GM23248 (cell line): ENCODE measurements at regions not wholly inside any gene's neighbourhood (a gene's known extent, or its start where the extent isn't known, plus 50 kb on each side); places are given as distances from the start of the nearest gene placed in this dataset.

Experiments
- DNase-seq: peaks from one replicate; pipeline ENCODE4 v3.0.0-alpha.2; 2015
- H2AFZ ChIP-seq: fragments of 200-600 bp; sonication (generic); 2 replicates; pipeline ENCODE4 v1.6.1; 2016; ENCODE audit warnings: antibody characterized with exemption
- H3F3A ChIP-seq: fragments of 200-600 bp; sonication (generic); 2 replicates; pipeline ENCODE4 v1.6.1; 2016; ENCODE audit warnings: mild to moderate bottlenecking, antibody characterized with exemption, mixed run types; ENCODE audit not compliant: insufficient read depth
- H3K27ac ChIP-seq: fragments of 200-600 bp; sonication (generic); 2 replicates; pipeline ENCODE4 v1.5.1; 2016; ENCODE audit warnings: mild to moderate bottlenecking
- H3K27me3 ChIP-seq: fragments of 200-600 bp; sonication (generic); replicated peaks from 2 replicates; pipeline ENCODE4 v1.6.1; 2016; ENCODE audit warnings: mild to moderate bottlenecking; ENCODE audit not compliant: insufficient read depth
- H3K36me3 ChIP-seq: fragments of 200-600 bp; sonication (generic); 2 replicates; pipeline ENCODE4 v1.6.1; 2016; ENCODE audit warnings: low read depth, mild to moderate bottlenecking
- H3K4me1 ChIP-seq: fragments of 200-600 bp; sonication (generic); 2 replicates; pipeline ENCODE4 v1.6.1; 2016; ENCODE audit warnings: mild to moderate bottlenecking; ENCODE audit not compliant: insufficient read depth
- H3K4me2 ChIP-seq: fragments of 200-600 bp; sonication (generic); one replicate; pipeline ENCODE4 v1.6.1; 2016; ENCODE audit warnings: mild to moderate bottlenecking; ENCODE audit not compliant: unreplicated experiment
- H3K4me3 ChIP-seq: fragments of 200-600 bp; sonication (generic); 2 replicates; pipeline ENCODE4 v1.5.1; 2016; ENCODE audit warnings: mild to moderate bottlenecking
- H3K79me2 ChIP-seq: fragments of 200-600 bp; sonication (generic); 2 replicates; pipeline ENCODE4 v1.6.1; 2016; ENCODE audit warnings: mild to moderate bottlenecking; ENCODE audit not compliant: insufficient read depth
- H3K9ac ChIP-seq: fragments of 200-600 bp; sonication (generic); 2 replicates; pipeline ENCODE4 v1.6.1; 2016; ENCODE audit warnings: mild to moderate bottlenecking
- H3K9me2 ChIP-seq: fragments of 200-600 bp; sonication (generic); 2 replicates; pipeline ENCODE4 v1.6.1; 2016; ENCODE audit warnings: mixed run types, mild to moderate bottlenecking, moderate library complexity; ENCODE audit not compliant: insufficient read depth
- H3K9me3 ChIP-seq: fragments of 200-600 bp; sonication (generic); one replicate; pipeline ENCODE4 v1.6.1; 2017; ENCODE audit warnings: low read depth
- H4K20me1 ChIP-seq: fragments of 200-600 bp; sonication (generic); 2 replicates; pipeline ENCODE4 v1.6.0; 2016; ENCODE audit not compliant: insufficient read depth
- EZH2 ChIP-seq: fragments of 200-600 bp; sonication (generic); IDR thresholded peaks from 2 replicates; pipeline ENCODE4 v1.6.1; 2018; ENCODE audit warnings: antibody characterized with exemption, mild to moderate bottlenecking; ENCODE audit not compliant: insufficient read depth, poor library complexity, severe bottlenecking
- EZH2phosphoT487 ChIP-seq: fragments of 200-600 bp; sonication (generic); IDR thresholded peaks from 2 replicates; pipeline ENCODE4 v1.6.1; 2018; ENCODE audit warnings: antibody characterized with exemption, moderate library complexity, mild to moderate bottlenecking, low read depth; ENCODE audit not compliant: insufficient read depth
- WGBS, 2 experiments: methylation state at CpG; one replicate each; pipeline ENCODE4 v1.1.6; 2015 to 2017; ENCODE audit warnings: low lambda C conversion rate in 2 of 2, low coverage in 1 of 2; ENCODE audit errors: missing lambda C conversion rate in 2 of 2; 5-methylcytosine and 5-hydroxymethylcytosine counted together
- in situ Hi-C: fragments of 300-500 bp; cut with MboI; formaldehyde crosslinking; loops from 2 replicates; pipeline ENCODE4 v1.15.0; 2020

DNA sequence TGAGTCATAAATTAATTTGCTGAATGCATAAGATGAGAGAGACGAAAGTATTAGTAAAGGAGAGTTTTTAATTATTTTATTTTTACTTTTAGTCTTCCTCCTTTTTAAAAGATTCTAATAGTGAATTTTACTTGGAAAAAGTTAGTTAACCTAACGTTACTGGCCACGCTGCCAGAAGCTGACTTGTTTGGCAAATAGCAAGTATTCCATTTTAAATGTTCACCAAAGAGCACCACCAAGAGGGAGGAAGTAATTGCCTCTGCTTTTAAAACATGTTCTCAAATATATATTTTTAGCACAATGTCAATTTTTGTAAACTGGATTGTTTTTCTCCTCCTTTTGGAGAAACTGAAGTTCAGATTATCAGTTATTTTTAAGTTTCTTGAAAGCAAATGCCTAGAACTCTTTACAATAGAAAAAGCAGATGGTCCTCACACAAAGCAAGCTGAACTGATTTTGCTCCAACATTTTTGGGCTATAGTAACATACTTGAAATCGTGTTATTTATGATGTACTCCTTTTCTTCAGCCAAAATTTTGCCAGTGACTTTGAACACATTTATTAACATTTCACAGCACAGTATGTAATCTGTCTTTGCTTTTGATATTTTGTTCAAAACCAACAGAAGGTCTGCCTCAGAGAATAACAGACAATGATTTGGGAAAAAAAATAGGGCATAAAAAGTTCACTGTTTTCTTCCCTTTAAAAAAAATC lies 1311.0 kb upstream of the FAM98A start:
- TF ChIP-seq EZH2phosphoT487 (no peak), EZH2 (no peak)
- Histone ChIP-seq H3K4me1 (no peaks in the 10 kb centered on the region), H3K4me2 (no peak overlapping the region), H3K27me3 (no peaks in the 10 kb centered on the region), H3K27ac (no peak overlapping the region), H3F3A (no peaks in the 10 kb centered on the region), H3K9me2 (no peaks in the 10 kb centered on the region), H3K79me2 (no peaks in the 10 kb centered on the region), H3K9ac (no peak overlapping the region), H3K9me3 (no peaks in the 10 kb centered on the region), H2AFZ (no peak overlapping the region), H3K4me3 (no peak overlapping the region), H3K36me3 (no peaks in the 10 kb centered on the region), H4K20me1 (no peaks in the 10 kb centered on the region)
- in situ Hi-C loops = no loop called here
- WGBS, 2 experiments = 0% methylated on average over 4 of the region's 4 CpGs
- DNase-seq = no peak

GRCh38 chr2:34907812-34908211 lies 1308.7 kb upstream of the FAM98A start:
- in situ Hi-C loops = no loop called here
- no peaks in the 10 kb centered on the region for H3K27me3 ChIP-seq
- WGBS, 2 experiments = 33 to 51% methylated on average over 3 of the region's 3 CpGs

DNA sequence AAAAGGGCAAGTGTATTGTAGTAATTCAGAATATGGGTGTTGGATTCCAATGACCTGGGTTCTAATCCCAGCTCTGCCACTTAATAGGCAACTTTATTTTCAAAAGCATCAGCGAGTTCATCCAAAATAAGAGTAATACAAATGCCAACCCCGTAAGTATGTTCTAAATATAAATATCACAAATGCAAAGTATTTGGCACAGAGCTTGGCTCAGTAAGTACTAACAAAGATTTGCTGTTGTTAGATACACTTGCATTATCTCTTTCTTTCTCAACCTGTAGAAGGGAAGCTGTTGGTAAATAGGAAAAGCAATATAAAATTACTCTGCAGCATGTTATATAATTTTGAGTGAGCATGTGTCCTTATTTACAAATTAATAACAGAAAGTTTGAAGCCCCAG lies 1302.6 kb upstream of the FAM98A start:
- no peak for DNase-seq
- WGBS, 2 experiments = 14 to 39% methylated on average over 2 of the region's 2 CpGs

More at GRCh38 chr2:34907812-34908211, 1308.7 kb upstream of the FAM98A start:
- no peak for DNase-seq
- Histone ChIP-seq H3K4me2 (no peak overlapping the region), H3F3A (no peaks in the 10 kb centered on the region), H3K4me1 (no peaks in the 10 kb centered on the region), H3K9me2 (no peaks in the 10 kb centered on the region), H3K9ac (no peak overlapping the region), H3K9me3 (no peaks in the 10 kb centered on the region), H3K4me3 (no peak overlapping the region), H3K79me2 (no peaks in the 10 kb centered on the region), H3K36me3 (no peaks in the 10 kb centered on the region), H2AFZ (no peak overlapping the region), H3K27ac (no peak overlapping the region), H4K20me1 (no peaks in the 10 kb centered on the region)
- TF ChIP-seq EZH2phosphoT487 (no peak), EZH2 (no peak)

GRCh38 chr2:34899079-34899478 lies 1300.0 kb upstream of the FAM98A start:
- Histone ChIP-seq H4K20me1 (no peaks in the 10 kb centered on the region), H3K4me1 (no peaks in the 10 kb centered on the region), H3K9ac (no peak overlapping the region), H3K27ac (no peak overlapping the region), H3K4me2 (no peak overlapping the region), H3K36me3 (no peaks in the 10 kb centered on the region), H3K9me2 (no peaks in the 10 kb centered on the region), H3K79me2 (no peaks in the 10 kb centered on the region), H3F3A (no peaks in the 10 kb centered on the region), H3K27me3 (no peaks in the 10 kb centered on the region), H3K4me3 (no peak overlapping the region), H3K9me3 (no peaks in the 10 kb centered on the region), H2AFZ (no peak overlapping the region)
- no peak for DNase-seq
- TF ChIP-seq EZH2 (no peak), EZH2phosphoT487 (no peak)
- in situ Hi-C loops = no loop called here

More for the DNA sequence above, 1302.6 kb upstream of the FAM98A start:
- no peaks in the 10 kb centered on the region for H3K27me3 ChIP-seq
- H2AFZ ChIP-seq = no peak overlapping the region
- H3K4me3 ChIP-seq = no peak overlapping the region
- in situ Hi-C loops = no loop called here
- H3K4me2 ChIP-seq = no peak overlapping the region
- no peak for TF ChIP-seq EZH2
- no peak for TF ChIP-seq EZH2phosphoT487
- H3K79me2 ChIP-seq = no peaks in the 10 kb centered on the region
- H3K36me3 ChIP-seq = no peaks in the 10 kb centered on the region
- no peaks in the 10 kb centered on the region for H3F3A ChIP-seq
- no peak overlapping the region for H3K9ac ChIP-seq
- H3K9me3 ChIP-seq = no peaks in the 10 kb centered on the region
- H3K9me2 ChIP-seq = no peaks in the 10 kb centered on the region
- no peaks in the 10 kb centered on the region for H3K4me1 ChIP-seq
- no peaks in the 10 kb centered on the region for H4K20me1 ChIP-seq
- H3K27ac ChIP-seq = no peak overlapping the region

DNA sequence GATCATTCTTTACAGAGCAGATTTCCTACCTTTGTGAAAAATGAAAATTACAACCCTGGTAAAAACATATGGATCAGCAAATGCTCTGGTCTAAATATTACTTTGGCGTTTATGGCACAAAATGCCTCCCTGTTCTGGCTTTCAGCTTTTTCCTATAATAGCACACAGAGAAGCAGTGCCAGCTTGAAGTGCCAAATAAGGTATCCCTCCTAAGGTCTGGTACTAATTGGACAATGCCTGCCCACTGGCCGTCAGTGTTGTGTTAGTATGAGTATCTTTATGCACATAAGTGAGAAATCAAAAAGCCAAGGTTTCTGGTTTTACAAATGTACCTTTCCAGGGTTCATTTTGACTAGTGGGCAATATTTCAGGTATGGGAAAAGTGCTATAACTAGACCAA lies 1293.7 kb upstream of the FAM98A start:
- no peaks in the 10 kb centered on the region for H3K9me2 ChIP-seq
- H3K9ac ChIP-seq = no peak overlapping the region
- no peaks in the 10 kb centered on the region for H3K27me3 ChIP-seq
- no peaks in the 10 kb centered on the region for H3K79me2 ChIP-seq
- no peaks in the 10 kb centered on the region for H3K9me3 ChIP-seq
- TF ChIP-seq EZH2phosphoT487 (no peak), EZH2 (no peak)
- DNase-seq = no peak
- no peak overlapping the region for H3K4me3 ChIP-seq
- WGBS, 2 experiments = 4 to 7% methylated on average over 2 of the region's 2 CpGs
- H4K20me1 ChIP-seq = no peaks in the 10 kb centered on the region
- H3F3A ChIP-seq = no peaks in the 10 kb centered on the region
- in situ Hi-C loops = no loop called here
- no peaks in the 10 kb centered on the region for H3K36me3 ChIP-seq
- H3K4me2 ChIP-seq = no peak overlapping the region
- H3K4me1 ChIP-seq = no peaks in the 10 kb centered on the region
- no peak overlapping the region for H3K27ac ChIP-seq
- no peak overlapping the region for H2AFZ ChIP-seq
